ENCODE measurements at regions not wholly inside any gene's neighbourhood (a gene's known extent, or its start where the extent isn't known, plus 50 kb on each side); places are given as distances from the start of the nearest gene placed in this dataset.

DNA sequence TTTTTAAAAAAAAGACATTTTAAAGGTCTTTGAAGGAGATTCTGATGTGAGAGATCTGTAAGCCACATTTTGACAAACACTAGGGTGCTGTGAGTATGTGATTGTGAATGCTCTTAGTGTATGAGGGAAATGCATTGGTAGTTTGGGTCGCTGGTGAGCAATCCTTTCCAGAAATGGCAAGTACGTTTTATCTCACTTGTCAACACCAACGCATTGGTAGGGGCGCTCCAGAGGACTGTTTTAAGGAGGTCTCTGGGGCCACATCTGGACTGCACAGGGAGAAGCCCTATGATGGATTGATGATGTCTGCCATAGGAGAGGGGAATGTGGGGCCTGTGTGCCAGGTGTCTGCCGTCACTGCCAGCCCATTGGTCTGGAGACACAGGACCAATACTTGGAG, 522.6 kb downstream of the BNC2 start:
- no peak for DNase-seq

DNA sequence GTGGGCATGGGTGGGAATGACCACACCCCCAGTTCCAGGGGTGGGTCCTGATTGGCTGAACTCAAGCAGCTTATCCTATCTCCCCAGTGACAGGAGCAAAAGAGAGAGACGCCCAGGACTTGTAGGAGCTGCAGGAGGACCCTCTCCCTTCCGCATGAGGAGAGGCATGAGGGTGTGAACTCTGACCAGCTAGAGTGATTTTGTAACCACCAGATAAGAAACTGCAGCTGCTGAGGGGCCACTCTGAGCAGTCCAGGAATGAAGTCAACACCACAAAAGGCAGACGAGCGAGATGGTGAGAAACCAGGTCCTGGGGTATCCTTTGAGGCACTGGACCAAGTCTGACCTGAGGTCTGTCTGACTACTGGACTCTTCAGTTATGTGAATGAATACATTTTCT, 521.9 kb downstream of the BNC2 start:
- no peak for DNase-seq

DNA sequence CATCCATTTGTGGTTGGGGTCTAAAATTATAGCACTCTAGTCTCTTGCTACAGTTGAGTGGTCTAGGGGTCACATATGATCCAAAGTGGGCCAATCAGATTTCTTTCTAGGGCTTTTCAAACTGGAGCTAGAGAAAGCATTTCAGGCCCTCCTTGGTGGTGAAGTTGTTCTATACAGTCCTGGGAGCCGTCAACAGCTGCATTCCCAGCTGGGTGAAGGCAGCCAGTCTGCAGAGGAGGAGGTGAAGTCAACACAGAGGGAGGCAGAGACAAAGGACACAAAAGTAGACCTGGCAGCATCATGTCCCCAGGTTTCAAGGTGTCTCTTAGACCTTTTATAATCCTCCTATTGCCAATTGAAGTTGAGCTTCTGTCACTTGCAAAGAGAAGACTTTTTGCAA, 518.2 kb downstream of the BNC2 start:
- DNase-seq: no peak

DNA sequence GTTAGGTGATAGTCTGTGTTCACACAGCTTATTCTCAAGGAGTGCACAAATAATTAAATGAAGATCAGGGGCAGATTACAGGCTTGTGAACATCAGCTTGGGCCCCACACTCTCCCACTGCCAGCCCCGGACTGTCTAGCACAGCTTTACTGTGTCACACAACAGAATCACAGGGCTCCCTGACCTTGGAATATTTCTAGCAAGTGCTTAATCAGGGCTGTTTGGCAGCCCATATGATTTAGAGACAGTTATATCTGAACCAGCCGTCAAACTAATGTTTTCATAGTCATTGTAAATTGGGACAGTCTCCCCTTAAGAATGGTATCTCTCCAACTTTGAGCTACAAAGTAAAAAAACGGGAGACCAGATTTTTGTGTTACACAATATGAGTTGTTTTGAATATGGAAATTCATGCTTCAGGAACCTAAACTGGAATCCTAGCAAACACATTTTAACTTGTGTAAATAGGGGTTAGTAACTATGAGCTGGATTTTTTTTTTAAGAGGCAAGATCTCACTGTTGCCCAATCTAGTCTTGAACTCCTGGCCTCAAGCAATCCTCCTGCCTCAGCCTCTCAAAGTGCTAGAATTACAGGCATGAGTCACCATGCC, 517.6 kb downstream of the BNC2 start:
- no peak for DNase-seq

DNA sequence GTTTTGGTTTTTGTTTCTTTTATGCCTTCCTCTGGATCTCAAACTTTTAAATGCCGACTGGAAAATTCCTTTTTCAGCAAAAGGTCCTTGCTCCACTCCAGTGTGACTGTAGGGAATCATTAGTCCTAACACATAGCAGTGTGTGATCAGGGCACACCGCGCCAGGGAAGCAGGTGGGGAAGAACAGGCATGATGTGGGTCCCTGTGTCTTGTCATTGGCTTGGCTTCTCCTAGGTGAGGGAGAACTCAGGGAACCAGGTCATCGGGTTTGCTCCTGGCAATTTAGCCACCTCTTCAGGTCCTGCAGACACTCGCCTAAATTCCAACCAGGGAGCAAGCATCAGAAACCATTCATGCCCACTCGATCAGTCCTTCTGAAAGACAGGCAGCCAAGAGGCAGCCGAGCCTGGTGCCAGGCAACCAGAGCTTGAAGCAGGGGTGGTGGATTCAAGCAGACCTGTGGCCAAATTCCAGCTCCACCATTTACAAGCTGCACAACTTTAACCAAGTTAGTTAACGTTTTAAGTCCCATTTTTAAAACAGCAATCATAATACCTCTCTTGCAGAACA, 514.2 kb downstream of the BNC2 start:
- no peak for DNase-seq

DNA sequence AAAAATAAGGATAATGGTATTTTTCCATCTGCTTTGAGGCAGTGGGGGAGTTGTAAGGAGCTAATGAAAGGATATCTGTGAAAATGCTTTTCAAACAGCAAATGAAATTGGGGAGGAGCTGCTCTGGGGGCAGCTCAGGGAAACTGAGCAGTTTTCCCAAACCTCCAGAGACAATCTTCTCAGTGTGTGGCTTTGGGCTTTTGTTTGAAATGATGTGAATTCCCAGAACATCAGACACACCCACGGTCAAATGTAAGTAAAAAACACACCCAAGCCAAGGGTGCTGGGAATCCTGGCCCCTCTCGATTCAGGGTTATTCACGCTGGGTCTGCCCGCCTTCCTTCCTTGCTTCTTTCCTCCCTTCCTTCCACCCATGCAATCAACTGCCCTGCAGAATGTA, 512.6 kb downstream of the BNC2 start:
- no peak for DNase-seq

DNA sequence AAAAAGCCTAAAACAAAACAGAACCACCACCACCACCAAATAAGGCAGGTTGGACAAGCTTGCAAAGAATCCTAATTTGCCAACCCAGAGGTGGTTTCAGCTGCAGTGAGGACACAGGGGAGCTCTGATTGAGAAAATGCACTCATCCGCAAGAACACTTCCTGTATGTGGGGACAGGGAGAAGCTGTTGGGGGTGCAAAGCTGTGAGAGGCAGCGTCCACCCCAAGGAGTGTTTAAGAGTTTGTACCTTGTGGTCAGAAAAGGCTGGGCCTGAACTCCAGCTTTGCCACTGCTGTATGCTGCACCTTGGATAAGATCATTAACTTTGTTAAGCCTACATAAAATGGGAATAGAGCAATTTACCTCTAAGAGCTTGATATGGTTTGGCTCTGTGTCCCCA, 511.7 kb downstream of the BNC2 start:
- no peak for DNase-seq
